Stimulated activated naive CD8-positive, alpha-beta T cell treated with anti-CD3 and anti-CD28 coated beads, Interleukin-15, Interleukin-2, amounts not matched to agents 100 ng/mL and 50 ng/mL, for 24 hours (primary cell): ENCODE measurements at regions not wholly inside any gene's neighbourhood (a gene's known extent, or its start where the extent isn't known, plus 50 kb on each side); places are given as distances from the start of the nearest gene placed in this dataset.
"Not testable (repeated sequence)": the region's sequence is repeated elsewhere in the genome, so short reads cannot be mapped to it uniquely, and the experiment has no call there.

Source experiments
- H3K27ac Mint-ChIP-seq: one replicate; pipeline ENCODE4 v1.8.0; 2021; ENCODE audit warnings: mild to moderate bottlenecking, mixed read lengths
- H3K27me3 Mint-ChIP-seq: one replicate; pipeline ENCODE4 v1.8.0; 2021; ENCODE audit warnings: mixed read lengths
- H3K36me3 Mint-ChIP-seq: one replicate; pipeline ENCODE4 v1.8.0; 2021; ENCODE audit warnings: low read depth, mixed read lengths
- H3K4me1 Mint-ChIP-seq: one replicate; pipeline ENCODE4 v1.8.0; 2021; ENCODE audit warnings: low read depth, mixed read lengths
- H3K4me3 Mint-ChIP-seq: one replicate; pipeline ENCODE4 v1.8.0; 2021; ENCODE audit warnings: mild to moderate bottlenecking, mixed read lengths
- H3K9me3 Mint-ChIP-seq: one replicate; pipeline ENCODE4 v1.8.0; 2021; ENCODE audit warnings: mixed read lengths

DNA sequence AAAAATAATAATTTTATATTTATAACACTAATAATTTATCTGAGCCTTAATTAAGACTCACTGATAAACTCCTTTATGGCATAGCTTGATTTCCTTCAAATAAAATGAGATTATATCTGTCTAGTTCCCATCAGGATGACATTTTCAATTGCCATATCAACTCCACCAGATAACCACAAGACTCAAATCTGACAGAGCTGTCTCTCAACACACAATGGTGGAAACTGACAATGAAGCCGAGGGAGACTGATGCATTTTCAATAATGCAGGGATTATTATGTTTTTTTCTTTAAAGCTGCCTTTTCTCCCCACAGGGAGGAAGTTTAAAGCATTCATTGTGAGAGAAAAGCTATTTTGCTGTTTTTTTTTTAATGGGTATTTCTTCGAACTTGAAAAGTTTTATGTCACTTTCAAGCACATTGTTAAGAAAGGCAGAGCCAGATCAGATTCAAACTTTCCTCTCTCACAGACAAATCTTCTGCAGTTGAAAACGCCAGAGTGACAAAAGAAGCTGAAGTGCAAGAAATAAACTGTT lies 1326.9 kb upstream of the MIR17HG start:
- Mint-ChIP-seq H3K4me1 (no peaks in the 10 kb centered on the region), H3K36me3 (no peaks in the 10 kb centered on the region), H3K4me3 (no peak overlapping the region), H3K27me3 (no peaks in the 10 kb centered on the region), H3K27ac (no peak overlapping the region), H3K9me3 (no peaks in the 10 kb centered on the region)

DNA sequence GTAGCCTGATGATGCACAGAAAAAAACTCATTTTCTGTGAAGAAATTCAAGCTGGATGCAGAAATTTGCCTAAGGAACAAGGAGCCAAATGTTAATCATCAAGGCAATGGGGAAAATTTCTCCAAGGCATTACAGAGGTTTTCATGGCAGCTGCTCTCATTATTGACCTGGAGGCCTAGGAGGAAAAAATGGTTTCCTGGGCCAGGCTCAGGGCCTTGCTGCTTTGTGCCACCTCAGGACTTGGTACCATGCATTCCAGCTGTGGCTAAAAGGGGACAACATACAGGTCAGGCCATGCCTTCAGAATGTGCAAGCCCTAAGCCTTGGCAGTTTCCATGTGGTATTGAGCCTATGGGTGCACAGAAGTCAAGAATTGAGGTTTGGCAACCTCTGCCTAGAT lies 1320.1 kb upstream of the MIR17HG start:
- Mint-ChIP-seq H3K27ac (no peak overlapping the region), H3K4me1 (no peaks in the 10 kb centered on the region), H3K36me3 (no peaks in the 10 kb centered on the region), H3K9me3 (peaks cover 11% of the 10 kb centered on the region), H3K4me3 (no peak overlapping the region), H3K27me3 (no peaks in the 10 kb centered on the region)

DNA sequence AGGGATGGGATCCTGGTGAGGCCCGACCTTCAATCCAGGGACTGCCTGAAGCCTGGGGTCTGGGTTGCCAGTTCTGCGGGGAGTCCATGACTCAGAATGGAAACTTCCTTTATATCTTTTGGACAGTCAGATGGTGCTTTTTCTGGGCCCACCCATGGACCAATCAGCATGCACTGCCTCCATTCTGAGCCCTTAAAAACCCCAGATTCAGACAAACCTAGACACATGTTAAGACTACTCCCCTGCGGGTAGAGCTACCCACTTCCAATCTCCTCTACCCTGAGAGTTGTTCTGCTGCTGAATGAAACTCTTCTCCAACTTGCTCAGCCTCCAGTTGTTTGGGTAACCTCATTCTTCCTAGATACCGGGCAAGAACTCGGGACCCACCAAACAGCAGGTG lies 1315.2 kb upstream of the MIR17HG start:
- Mint-ChIP-seq H3K36me3 (no peaks in the 10 kb centered on the region), H3K4me1 (no peaks in the 10 kb centered on the region), H3K27ac (no peak overlapping the region), H3K27me3 (no peaks in the 10 kb centered on the region), H3K9me3 (peaks cover 5% of the 10 kb centered on the region), H3K4me3 (no peak overlapping the region)

DNA sequence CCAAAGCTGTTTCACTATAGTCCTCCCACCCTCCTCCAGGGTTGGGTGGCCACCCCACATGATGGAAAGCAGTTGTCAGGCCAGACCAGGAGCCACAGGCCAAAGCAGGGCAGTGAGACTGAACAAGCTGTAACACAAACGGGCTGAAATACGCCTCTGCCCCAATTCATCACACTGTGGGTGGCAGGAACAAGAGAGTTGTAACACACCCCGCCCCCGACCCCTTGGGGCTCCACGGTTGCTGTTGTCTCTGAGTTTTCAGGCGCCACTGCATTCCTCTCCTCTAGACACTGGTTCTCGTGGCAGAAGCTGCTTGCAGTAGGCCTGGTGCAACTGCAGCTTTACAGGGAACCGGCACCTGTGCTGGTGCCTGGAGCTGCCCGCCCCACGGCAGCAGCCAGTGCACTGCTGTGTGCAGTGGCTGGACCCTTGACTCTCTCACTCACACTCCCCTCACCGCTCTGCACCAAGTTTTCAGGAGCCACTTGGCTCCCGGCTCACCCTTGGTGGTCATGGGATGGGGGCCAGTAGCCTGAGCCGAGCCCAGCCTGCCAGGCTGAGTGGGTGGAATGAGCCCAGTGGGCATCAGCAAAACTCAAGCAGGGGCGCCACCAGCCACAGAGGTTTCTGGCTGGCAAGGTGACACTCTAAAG lies 1314.5 kb upstream of the MIR17HG start:
- Mint-ChIP-seq H3K4me3 (no peak overlapping the region), H3K27me3 (no peaks in the 10 kb centered on the region), H3K36me3 (no peaks in the 10 kb centered on the region), H3K4me1 (no peaks in the 10 kb centered on the region), H3K9me3 (peaks cover 5% of the 10 kb centered on the region), H3K27ac (no peak overlapping the region)

DNA sequence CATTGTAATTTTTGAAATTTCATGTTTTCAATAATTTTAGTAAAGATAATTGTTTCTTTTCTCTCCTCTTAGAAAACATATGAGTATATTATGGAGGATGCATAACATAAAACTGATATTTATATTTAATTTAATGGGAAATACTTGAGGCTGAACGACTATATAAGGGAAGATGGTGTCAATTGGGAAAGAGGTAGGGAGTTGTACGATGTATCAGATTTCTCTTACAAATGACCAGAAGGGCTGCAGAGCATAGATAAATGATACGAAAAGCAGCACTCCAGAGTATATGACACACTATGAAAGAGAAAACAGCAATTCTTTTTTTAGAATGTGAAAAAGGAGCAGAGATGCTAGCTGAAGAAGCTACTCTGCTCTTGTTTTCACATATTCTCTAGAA lies 1308.0 kb upstream of the MIR17HG start:
- H3K4me3 Mint-ChIP-seq: no peak overlapping the region
- H3K4me1 Mint-ChIP-seq: no peaks in the 10 kb centered on the region
- no peaks in the 10 kb centered on the region for H3K36me3 Mint-ChIP-seq
- no peaks in the 10 kb centered on the region for H3K27me3 Mint-ChIP-seq
- peaks cover 11% of the 10 kb centered on the region for H3K9me3 Mint-ChIP-seq
- no peak overlapping the region for H3K27ac Mint-ChIP-seq

DNA sequence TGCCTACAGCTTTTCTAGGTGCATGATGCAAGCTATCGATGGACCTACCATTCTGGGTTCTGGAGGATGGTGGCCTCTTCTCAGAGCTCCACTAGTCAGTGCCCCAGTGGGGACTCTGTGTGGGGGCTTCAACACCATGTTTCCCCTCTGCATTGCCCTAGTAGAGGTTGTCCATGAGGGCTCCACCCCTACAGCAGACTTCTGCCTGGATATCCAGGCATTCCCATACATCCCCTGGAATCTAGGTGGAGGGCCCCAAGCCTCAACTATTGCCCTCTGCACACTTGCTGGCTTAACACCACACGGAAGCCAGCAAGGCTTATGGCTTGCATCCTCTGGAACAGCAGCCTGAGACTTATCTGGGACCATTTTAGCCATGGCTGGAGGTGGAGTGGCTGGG lies 1299.9 kb upstream of the MIR17HG start:
- Mint-ChIP-seq H3K4me1 (no peaks in the 10 kb centered on the region), H3K27ac (no peak overlapping the region), H3K27me3 (no peaks in the 10 kb centered on the region), H3K36me3 (no peaks in the 10 kb centered on the region), H3K9me3 (peaks cover 18% of the 10 kb centered on the region), H3K4me3 (no peak overlapping the region)

DNA sequence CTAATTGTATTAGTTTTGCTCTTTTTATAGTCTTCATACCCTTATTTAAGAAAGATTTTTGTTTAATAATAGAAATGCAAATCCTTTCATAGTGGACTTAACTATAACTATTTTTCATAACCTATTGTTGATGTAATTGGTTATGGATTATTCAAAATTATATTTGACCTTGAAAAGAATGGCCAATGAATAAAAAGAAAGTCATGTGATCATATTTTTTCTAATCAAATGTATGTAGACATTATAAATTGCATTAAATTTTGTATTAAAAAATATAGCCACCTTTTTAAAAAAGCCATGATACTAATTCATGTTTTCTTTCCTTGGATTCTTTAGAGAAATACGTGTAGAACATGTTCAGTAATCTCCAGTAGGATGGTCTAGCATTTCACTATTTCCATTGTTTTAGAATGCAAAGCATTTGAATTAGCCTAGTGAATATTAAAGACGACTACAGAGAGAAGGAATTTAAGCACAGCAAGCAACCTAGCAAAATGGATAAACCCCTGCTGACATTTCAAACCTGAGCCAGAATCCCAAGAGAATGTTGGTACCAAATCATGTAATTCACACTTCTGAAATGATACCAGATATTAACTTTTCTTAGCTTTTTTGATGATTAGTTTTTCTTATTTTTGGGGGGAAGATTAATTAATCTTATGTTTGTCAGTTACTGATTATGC lies 1297.4 kb upstream of the MIR17HG start:
- H3K4me1 Mint-ChIP-seq: no peaks in the 10 kb centered on the region
- peaks cover 11% of the 10 kb centered on the region for H3K9me3 Mint-ChIP-seq
- H3K36me3 Mint-ChIP-seq: no peaks in the 10 kb centered on the region
- H3K4me3 Mint-ChIP-seq: no peak overlapping the region
- H3K27ac Mint-ChIP-seq: no peak overlapping the region
- no peaks in the 10 kb centered on the region for H3K27me3 Mint-ChIP-seq

DNA sequence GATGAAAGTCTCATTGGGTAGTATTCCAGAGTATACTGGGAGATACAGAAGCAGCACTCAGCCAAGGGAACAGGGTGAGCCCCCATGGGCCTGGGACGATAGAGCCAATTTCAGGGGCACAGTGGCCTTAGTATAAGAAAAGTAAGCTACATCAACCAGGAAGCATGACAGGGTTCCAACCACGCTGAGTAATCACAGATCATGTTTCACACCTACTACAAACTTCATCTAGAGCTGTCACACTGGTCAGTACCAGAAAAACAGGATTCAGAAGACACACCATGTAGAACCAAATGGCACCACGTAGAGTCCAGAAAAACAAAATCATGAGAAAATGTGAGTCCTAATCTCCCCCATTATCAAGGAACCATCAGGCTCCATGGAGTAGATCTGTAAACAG lies 1292.4 kb upstream of the MIR17HG start:
- H3K9me3 Mint-ChIP-seq: no peaks in the 10 kb centered on the region
- H3K27ac Mint-ChIP-seq: no peak overlapping the region
- no peaks in the 10 kb centered on the region for H3K27me3 Mint-ChIP-seq
- H3K4me1 Mint-ChIP-seq: no peaks in the 10 kb centered on the region
- H3K36me3 Mint-ChIP-seq: no peaks in the 10 kb centered on the region
- no peak overlapping the region for H3K4me3 Mint-ChIP-seq

DNA sequence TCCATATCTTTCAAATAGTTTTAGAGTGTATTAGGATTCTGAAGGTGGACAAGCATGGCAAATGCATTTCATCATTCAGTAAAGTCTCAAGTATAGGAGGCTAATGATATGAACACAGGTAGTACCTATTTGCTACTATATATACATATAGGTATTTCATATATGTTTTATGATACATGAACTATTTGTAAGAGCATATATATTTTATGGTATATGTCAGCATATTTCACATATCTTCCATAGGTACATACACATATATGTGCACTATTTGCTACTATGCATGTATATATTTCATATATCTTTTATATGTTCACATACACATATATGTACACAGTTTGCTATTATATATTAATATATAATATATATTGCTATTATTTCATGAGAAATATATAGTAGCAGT lies 1291.7 kb upstream of the MIR17HG start:
- Mint-ChIP-seq H3K27ac (no peak overlapping the region), H3K9me3 (no peaks in the 10 kb centered on the region), H3K4me1 (no peaks in the 10 kb centered on the region), H3K4me3 (no peak overlapping the region), H3K36me3 (no peaks in the 10 kb centered on the region), H3K27me3 (no peaks in the 10 kb centered on the region)

DNA sequence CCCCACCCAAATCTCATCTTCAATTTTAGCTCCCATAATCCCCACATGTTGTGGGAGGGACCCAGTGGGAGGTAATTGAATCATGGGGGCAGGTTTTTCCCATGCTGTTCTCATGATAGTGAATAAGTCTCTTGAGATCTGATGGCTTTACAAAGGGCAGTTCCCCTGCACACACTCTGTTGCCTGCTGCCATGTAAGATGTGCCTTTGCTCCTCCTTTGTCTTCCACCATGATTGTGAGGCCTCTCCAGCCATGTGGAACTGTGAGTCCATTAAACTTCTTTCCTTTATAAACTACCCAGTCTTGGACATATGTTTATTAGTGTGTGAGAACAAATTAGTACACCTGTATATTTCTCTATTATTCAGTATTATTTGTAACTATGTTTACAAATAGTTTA lies 1283.3 kb upstream of the MIR17HG start:
- H3K36me3 Mint-ChIP-seq, H3K27ac Mint-ChIP-seq, H3K27me3 Mint-ChIP-seq, H3K4me3 Mint-ChIP-seq, H3K4me1 Mint-ChIP-seq: not testable (repeated sequence)
- peaks cover 17% of the 10 kb centered on the region for H3K9me3 Mint-ChIP-seq

DNA sequence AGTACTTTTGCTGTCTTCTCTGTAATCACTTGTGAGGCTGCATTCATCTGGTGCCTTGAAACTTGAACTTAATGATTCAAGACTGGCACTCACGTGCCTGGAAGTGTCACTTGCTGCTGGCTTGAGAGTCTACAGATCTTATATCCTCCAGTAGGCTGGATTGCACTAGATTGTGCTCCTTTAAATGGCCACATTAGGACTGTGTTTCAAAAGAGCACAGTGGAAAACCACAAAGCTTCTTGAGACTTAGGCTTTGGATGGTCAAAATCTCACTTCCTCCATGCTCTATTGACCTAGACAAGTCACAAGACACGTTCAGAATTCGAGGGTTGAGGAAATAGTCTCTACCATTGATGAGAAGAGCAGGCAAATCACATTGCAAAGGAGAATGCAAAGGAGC lies 1278.8 kb upstream of the MIR17HG start:
- H3K4me3 Mint-ChIP-seq: no peak overlapping the region
- H3K27me3 Mint-ChIP-seq: no peaks in the 10 kb centered on the region
- H3K36me3 Mint-ChIP-seq: no peaks in the 10 kb centered on the region
- H3K9me3 Mint-ChIP-seq: peaks cover 23% of the 10 kb centered on the region
- no peaks in the 10 kb centered on the region for H3K4me1 Mint-ChIP-seq
- no peak overlapping the region for H3K27ac Mint-ChIP-seq

DNA sequence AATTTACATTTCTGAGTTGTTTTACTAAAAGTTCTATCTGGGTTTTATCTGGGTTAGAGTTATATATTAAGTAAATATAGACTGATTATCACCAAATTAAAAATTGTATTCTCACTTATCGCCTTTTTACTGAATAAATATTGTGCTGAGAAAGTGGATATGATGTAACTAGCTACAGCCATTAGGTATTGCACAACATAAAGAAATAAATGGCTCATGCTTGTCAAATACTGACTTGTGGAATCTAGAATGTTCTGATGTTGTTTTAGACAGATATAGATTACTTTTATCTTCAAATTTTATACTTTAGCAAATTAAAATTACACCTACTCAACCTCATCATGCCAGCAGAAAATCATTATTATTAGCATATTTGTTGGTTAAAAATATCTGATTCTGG lies 1277.1 kb upstream of the MIR17HG start:
- no peak overlapping the region for H3K27ac Mint-ChIP-seq
- no peaks in the 10 kb centered on the region for H3K27me3 Mint-ChIP-seq
- H3K9me3 Mint-ChIP-seq: peaks cover 22% of the 10 kb centered on the region
- H3K4me3 Mint-ChIP-seq: no peak overlapping the region
- no peaks in the 10 kb centered on the region for H3K36me3 Mint-ChIP-seq
- no peaks in the 10 kb centered on the region for H3K4me1 Mint-ChIP-seq

DNA sequence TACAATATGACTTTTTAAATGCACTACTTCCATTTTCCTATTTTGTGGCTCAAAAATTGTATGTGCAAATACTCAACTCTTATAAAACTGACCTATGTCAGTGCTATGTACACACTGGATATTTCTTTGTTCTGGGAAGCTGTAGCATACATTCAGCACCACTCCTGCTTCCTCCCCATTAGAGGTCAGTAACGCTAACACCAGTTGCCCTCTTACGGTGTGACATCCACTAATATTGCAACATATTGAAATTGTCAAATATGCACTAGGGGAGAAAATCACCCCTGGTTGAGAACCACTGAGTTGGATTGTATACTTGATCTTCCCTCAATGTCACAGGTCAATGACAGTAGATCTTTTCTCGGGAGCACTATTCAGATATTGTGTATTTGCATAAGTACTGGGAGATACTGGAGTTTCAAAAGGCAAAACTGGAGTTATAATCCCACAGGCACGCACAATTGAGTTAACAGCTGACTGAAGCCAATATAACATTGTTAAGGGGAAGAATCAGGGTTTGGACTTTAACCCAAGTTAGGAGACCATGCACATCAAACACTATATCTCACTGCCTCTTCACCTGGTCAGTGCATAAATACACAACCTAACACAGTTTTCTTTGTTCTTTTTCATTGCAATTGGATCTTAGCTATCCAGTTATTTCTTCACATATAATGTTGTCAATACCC lies 1276.5 kb upstream of the MIR17HG start:
- H3K27ac Mint-ChIP-seq: no peak overlapping the region
- no peaks in the 10 kb centered on the region for H3K27me3 Mint-ChIP-seq
- H3K9me3 Mint-ChIP-seq: peaks cover 21% of the 10 kb centered on the region
- no peaks in the 10 kb centered on the region for H3K36me3 Mint-ChIP-seq
- H3K4me3 Mint-ChIP-seq: no peak overlapping the region
- no peaks in the 10 kb centered on the region for H3K4me1 Mint-ChIP-seq

DNA sequence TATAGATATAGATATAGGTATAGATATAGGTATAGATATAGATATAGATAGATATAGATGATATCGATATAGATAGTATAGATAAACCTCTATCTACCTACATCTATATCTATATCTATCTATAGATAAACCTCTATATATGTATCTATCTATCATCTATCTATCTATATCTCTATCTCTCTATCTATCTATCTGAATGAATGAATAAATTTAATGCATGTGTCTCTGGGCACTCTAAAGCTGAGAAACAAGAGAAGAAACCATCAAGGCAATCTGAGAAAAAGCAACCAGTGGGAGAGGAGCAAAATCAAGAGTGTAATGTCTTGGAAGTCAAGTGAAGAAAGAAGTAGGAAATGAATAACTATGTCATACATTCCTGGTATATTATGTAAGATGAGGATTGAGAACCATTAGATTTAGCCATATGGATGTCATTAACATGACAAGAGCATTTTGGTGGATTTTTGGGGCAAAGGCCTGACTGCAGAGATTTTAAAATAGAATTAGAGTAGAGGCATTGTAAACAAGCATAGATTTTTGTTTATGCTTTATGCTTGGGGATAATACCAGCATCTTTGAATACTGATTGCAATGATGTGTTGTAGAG lies 1262.7 kb upstream of the MIR17HG start:
- Mint-ChIP-seq H3K27me3 (no peaks in the 10 kb centered on the region), H3K4me3 (no peak overlapping the region), H3K4me1 (no peaks in the 10 kb centered on the region), H3K9me3 (peaks cover 10% of the 10 kb centered on the region), H3K27ac (no peak overlapping the region), H3K36me3 (no peaks in the 10 kb centered on the region)

DNA sequence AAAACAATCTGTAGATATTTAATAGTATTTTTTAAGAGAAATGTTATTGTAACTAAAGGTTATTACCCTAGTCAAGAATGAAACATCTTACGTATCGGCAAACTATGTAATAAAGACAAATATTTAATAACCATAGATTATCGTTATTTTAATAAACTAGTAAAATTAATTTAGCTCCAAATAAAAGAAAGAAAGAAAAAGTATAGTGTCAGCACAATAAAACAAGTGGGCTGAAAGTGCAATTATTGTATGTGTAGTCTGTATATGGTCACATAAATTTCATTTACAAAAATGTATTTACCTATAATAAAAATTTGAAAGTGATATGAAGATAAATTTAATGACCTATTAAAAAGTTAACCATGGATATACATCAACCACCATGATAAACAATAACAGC lies 1258.4 kb upstream of the MIR17HG start:
- no peaks in the 10 kb centered on the region for H3K4me1 Mint-ChIP-seq
- no peak overlapping the region for H3K27ac Mint-ChIP-seq
- H3K27me3 Mint-ChIP-seq: no peaks in the 10 kb centered on the region
- no peak overlapping the region for H3K4me3 Mint-ChIP-seq
- no peaks in the 10 kb centered on the region for H3K36me3 Mint-ChIP-seq
- peaks cover 15% of the 10 kb centered on the region for H3K9me3 Mint-ChIP-seq
